Adrenal gland (tissue), 5 donors: ENCODE measurements at regions not wholly inside any gene's neighbourhood (a gene's known extent, or its start where the extent isn't known, plus 50 kb on each side); places are given as distances from the start of the nearest gene placed in this dataset.

ENCODE experiments used
- POLR2A ChIP-seq, 2 donors: fragments of 450-650 bp; IDR thresholded peaks; one replicate each; pipeline ENCODE4 v1.6.1; 2017; ENCODE audit warnings: antibody characterized with exemption in 2 of 2, mild to moderate bottlenecking in 2 of 2, moderate library complexity in 1 of 2
- TF ChIP-seq, protein P1 (sequence below), 6 experiments: fragments of 450-650 bp in 4 of 6; fragments of 200-600 bp in 2 of 6; sonication (generic) in 1 of 6; IDR thresholded peaks; 1 replicate in 5 of 6; 2 replicates in 1 of 6; pipeline versions ENCODE4 v1.5.1 to v1.8.0; 2016 to 2021; ENCODE audit warnings: antibody characterized with exemption in 6 of 6, mild to moderate bottlenecking in 2 of 6, moderate library complexity in 1 of 6
- donor health status: DM: no; HTN: no; CAD: no.

GRCh38 chr2:66696374-66696773 lies 261.4 kb downstream of the MEIS1 start:
- TF ChIP-seq, protein P1, sequence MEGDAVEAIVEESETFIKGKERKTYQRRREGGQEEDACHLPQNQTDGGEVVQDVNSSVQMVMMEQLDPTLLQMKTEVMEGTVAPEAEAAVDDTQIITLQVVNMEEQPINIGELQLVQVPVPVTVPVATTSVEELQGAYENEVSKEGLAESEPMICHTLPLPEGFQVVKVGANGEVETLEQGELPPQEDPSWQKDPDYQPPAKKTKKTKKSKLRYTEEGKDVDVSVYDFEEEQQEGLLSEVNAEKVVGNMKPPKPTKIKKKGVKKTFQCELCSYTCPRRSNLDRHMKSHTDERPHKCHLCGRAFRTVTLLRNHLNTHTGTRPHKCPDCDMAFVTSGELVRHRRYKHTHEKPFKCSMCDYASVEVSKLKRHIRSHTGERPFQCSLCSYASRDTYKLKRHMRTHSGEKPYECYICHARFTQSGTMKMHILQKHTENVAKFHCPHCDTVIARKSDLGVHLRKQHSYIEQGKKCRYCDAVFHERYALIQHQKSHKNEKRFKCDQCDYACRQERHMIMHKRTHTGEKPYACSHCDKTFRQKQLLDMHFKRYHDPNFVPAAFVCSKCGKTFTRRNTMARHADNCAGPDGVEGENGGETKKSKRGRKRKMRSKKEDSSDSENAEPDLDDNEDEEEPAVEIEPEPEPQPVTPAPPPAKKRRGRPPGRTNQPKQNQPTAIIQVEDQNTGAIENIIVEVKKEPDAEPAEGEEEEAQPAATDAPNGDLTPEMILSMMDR (IDR thresholded peaks at IDR 0.05) = no peak
- TF ChIP-seq POLR2A (IDR thresholded peaks at IDR 0.05) = no peak
